ENCODE measurements at regions not wholly inside any gene's neighbourhood (a gene's known extent, or its start where the extent isn't known, plus 50 kb on each side); places are given as distances from the start of the nearest gene placed in this dataset.
A peak's percentile ranks its signal among the peaks of the same experiment; 100 is the strongest.

- Histone ChIP-seq H3K4me3 (replicated peaks; ENCODE audit: low read depth, low read length) (peak overlapping the region; percentile 65), H3K27me3 (replicated peaks; ENCODE audit: control insufficient read depth, insufficient read depth, low read length) (no peaks in the 10 kb centered on the region), H3K36me3 (ENCODE audit: control insufficient read depth, insufficient read depth, low read length) (no peaks in the 10 kb centered on the region)
- peak; percentile 96 for TF ChIP-seq CTCF (IDR thresholded peaks at IDR 0.05; ENCODE audit: insufficient read depth, low read length, poor library complexity, severe bottlenecking)
- DNase-seq (ENCODE audit: extremely low read depth, insufficient read length), result peak; percentile 82
These were observed 350.0 kb upstream of the ARGLU1 start for GRCh38 chr13:106917673-106918556.

- TF ChIP-seq CTCF (IDR thresholded peaks at IDR 0.05; ENCODE audit: insufficient read depth, low read length, poor library complexity, severe bottlenecking), result no peak
- no peaks in the 10 kb centered on the region for H3K27me3 ChIP-seq (replicated peaks; ENCODE audit: control insufficient read depth, insufficient read depth, low read length)
- no peak overlapping the region for H3K4me3 ChIP-seq (replicated peaks; ENCODE audit: low read depth, low read length)
- no peaks in the 10 kb centered on the region for H3K36me3 ChIP-seq (ENCODE audit: control insufficient read depth, insufficient read depth, low read length)
- no peak for DNase-seq (ENCODE audit: extremely low read depth, insufficient read length)
These were observed 349.2 kb upstream of the ARGLU1 start for GRCh38 chr13:106917024-106917571.

GRCh38 chr13:106916329-106916976, 348.5 kb upstream of the ARGLU1 start:
- H3K4me3 ChIP-seq (replicated peaks; ENCODE audit: low read depth, low read length), result no peak overlapping the region
- H3K36me3 ChIP-seq (ENCODE audit: control insufficient read depth, insufficient read depth, low read length), result no peaks in the 10 kb centered on the region
- DNase-seq (ENCODE audit: extremely low read depth, insufficient read length), result no peak
- H3K27me3 ChIP-seq (replicated peaks; ENCODE audit: control insufficient read depth, insufficient read depth, low read length), result no peaks in the 10 kb centered on the region
- TF ChIP-seq CTCF (IDR thresholded peaks at IDR 0.05; ENCODE audit: insufficient read depth, low read length, poor library complexity, severe bottlenecking), result no peak

GRCh38 chr13:106915146-106915545, 347.2 kb upstream of the ARGLU1 start:
- TF ChIP-seq CTCF (IDR thresholded peaks at IDR 0.05; ENCODE audit: insufficient read depth, low read length, poor library complexity, severe bottlenecking), result no peak
- Histone ChIP-seq H3K27me3 (replicated peaks; ENCODE audit: control insufficient read depth, insufficient read depth, low read length) (no peaks in the 10 kb centered on the region), H3K36me3 (ENCODE audit: control insufficient read depth, insufficient read depth, low read length) (no peaks in the 10 kb centered on the region), H3K4me3 (replicated peaks; ENCODE audit: low read depth, low read length) (no peak overlapping the region)
- no peak for DNase-seq (ENCODE audit: extremely low read depth, insufficient read length)

- no peak for TF ChIP-seq CTCF (IDR thresholded peaks at IDR 0.05; ENCODE audit: insufficient read depth, low read length, poor library complexity, severe bottlenecking)
- DNase-seq (ENCODE audit: extremely low read depth, insufficient read length), result no peak
These were observed 343.7 kb upstream of the ARGLU1 start for GRCh38 chr13:106911627-106912026.

More at GRCh38 chr13:106911627-106912026, 343.7 kb upstream of the ARGLU1 start:
- Histone ChIP-seq H3K4me3 (replicated peaks; ENCODE audit: low read depth, low read length) (no peak overlapping the region), H3K36me3 (ENCODE audit: control insufficient read depth, insufficient read depth, low read length) (no peaks in the 10 kb centered on the region), H3K27me3 (replicated peaks; ENCODE audit: control insufficient read depth, insufficient read depth, low read length) (no peaks in the 10 kb centered on the region)
